Raji (cell line): ENCODE measurements at regions not wholly inside any gene's neighbourhood (a gene's known extent, or its start where the extent isn't known, plus 50 kb on each side); places are given as distances from the start of the nearest gene placed in this dataset.

Experiments used
- POLR2A ChIP-seq: IDR thresholded peaks from 2 replicates; pipeline ENCODE4 v1.6.1; 2011; ENCODE audit warnings: low read depth, low read length, control low read depth; ENCODE audit not compliant: insufficient read depth

DNA sequence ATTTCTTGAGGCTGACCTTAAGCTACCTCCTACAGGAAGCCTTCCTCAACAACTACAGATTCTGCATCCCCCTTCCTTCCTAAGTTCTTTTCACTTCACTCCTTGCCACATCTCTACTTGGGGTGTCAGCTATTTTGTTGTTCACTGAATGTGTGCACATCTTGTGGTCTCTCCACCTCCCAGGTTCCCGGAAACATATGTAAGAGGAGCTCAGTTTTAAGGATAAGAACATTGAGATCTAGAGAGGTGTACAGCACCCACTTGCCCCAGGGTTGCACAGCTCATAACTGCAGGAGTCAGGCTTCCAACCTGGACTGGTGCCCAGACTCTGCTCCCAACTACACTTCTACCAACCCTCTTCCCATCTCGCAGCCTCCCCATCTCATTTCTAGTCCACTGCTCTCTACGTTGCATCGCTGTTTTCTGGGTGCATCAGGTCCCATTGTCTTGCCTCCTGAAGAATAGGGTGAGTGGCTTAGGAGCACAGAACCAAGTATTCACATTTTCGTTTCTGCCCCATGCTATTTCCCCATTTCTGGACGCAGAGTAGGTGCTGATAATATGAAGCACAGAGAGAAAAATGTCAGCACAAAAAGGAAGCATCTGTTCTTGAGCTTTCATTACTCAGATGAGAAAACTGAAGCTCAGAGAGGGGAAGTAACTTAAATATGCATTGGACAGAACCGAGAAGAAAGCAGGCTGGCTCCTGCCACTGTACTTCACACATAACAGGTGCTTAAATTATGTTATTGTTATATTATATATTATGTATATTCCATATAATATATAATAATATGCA lies 292.0 kb upstream of the CCL2 start:
- no peak for TF ChIP-seq POLR2A

DNA sequence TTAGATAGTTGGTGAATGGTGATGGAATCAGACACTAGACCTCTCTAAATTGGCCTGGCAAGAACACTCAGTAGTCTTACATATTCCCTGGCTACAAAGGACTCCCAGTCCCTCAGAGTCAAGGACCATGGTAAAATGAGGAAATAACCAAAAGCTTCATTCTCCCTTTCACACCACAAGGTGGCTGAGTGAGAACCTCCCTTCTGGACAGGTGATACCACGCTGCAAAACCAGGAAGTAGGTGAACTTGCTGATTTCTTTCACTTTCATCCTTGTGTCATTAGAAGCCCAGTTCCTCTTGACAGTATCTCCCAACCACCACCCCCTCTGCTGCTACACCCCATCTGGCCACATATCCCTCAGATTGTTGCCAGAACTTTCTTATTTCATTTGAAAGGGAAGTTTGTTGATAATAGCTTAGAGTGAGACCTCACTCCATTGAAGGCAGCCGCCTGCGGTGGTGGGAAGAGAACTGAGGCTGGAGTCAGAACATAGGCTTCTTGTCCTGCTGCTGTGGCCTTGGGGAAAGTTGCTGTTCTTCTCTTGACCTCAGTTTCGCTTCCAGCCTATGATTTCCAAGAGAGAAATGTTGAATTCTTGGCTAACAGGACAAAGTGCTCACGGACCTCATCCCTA lies 290.6 kb upstream of the CCL2 start:
- TF ChIP-seq POLR2A = no peak

DNA sequence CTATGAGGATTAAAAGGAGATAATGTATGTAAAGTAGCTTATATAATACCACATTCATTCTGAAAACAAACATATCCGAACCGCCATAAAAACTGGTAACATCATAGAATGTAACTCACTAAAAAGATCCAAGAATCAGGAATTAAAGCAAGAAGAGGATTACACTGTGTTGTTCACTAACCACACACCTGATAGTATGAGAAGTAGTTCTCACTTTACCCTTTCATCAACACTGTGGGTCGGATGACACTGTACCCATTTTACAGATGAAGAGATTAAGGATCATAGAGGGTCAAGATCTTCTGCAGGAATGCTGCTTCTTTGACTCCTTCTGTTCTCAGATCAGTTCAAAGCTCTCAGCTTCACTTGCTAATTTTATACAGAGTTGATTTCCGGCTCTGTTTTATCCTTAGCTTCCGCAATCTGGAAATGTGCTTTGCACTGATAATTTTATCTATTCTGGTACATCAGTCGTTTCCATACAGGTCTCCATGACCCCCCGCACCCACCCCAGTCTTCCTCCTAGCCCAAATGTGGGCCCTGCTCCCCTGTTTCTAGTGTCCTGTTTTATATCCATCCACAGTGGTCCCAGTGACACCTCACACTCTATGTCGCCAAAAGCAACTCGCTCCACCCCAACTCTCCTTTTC lies 288.6 kb upstream of the CCL2 start:
- no peak for TF ChIP-seq POLR2A

DNA sequence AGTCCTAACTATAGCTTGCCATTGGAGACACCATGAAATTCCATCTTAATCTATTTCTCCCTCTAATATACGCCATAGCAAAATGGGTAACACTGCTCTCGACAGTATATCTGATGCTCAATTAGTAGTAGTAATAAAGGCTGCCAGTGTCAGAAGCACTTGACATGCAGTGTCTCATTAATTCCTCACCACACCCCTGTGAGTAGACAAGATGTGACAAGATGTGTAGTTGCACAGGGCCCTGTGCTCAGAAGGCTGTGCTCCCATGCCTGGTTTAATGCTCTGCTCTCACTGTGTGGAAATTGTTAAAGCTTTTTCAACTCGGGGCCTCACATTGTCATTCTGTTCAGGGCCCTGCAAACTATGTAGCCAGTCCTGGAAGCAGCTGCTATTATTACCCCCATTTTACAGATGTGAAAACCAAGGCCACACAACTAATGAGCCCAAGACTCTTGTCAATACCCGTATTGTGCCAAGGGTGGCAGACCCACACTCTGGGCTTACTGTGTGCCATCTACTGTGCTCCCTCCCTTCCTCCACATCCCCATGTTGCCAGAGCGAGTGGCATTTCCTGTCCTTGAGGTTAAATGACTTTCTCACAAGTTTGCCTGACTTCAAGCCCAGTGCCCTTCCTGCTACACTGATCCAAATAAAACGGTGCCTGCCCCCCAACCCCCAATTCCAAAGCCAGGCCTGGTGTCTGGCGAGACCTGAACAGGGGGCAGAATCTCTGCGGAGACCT lies 287.3 kb upstream of the CCL2 start:
- TF ChIP-seq POLR2A = no peak

DNA sequence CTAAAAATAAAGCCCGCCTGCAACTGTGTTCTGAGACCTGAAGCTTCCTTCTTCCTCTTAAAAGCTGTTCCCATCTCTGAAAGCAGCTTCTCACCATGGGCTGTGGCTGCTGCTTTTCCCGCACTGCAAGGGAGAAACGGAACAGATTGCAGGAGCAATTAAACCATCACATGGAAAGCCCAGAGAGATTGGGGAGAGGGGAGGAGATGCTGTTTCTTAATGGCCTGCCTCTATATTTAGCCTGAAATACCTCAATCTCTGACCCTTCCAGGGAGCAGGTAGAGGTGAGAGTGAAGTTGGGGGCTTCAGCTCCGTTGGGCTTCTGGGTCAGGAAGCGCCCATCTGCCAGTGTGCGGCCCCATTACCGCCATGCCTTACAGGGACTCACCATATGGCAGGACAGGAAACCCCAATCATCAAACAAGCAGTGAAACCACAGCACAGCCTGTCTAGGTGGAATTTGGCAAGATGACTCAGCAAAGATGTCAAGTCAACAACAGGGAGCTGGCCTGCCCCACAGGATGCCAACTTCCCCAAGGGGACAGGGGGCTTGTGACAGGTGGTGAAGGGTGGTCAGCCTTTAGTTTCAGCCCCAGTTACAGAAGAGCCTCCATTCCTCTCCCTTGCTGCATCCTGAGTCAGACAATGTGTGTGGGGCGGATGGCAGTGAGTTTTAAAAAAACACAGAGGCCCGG lies 286.6 kb upstream of the CCL2 start:
- TF ChIP-seq POLR2A = peak; percentile 25; the same call in 1 of the 2 replicates

DNA sequence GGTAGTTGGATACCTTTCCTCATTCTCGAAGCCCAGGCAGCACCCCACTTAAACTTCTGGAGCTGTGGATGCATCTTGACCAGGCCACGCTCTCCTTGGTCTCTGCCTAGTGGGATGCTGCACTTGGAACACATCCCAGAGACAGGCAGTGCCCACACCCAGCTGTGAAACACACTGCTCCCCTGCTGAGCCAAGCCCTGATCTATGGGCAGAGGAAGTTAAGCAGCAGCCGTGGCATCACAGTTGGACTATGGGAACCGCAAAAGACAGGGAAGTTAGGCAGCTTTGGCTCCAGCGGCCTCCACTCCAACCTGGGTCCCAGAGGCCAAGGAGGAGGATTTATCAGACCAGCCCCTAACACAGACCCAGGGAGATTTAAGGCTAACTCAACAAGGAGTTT lies 284.8 kb upstream of the CCL2 start:
- no peak for TF ChIP-seq POLR2A

DNA sequence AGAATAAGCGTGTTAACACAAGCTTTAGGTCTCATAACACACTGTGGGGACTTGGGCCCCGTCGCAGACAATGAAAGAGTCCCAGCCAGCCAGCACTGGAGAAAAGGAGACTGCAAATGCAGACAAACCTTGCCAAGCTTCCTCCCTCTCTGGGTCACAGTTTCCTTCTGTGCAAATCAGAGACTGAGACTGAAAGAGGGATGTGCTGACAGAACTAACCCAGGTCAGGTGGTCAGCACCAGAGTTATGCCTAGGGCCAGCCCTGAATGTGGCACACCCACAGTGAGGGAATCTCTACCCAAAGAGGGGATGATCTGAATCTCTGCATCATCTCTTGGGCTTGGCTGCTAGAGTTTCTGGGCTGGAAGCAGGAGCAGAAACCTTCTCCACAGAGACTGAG lies 282.3 kb upstream of the CCL2 start:
- TF ChIP-seq POLR2A = no peak

DNA sequence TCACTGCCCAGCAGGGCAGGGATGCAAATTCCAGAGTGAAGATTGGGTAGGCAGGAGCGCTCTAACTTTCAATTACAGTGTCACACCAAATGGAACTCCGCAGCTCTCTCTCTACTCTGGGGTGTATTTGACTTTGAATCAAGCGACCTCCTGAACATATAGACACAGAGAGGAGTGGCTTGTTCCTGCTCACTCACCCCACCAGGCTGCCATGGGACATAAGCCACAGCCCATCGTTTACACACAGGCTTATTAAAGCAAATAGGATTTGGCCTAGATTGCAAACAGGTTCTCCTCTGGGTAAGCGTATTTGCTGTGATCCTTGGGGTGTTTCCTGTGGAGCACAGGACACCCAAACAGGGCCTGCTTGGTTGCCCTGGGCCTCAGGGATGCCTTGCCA lies 281.6 kb upstream of the CCL2 start:
- no peak for TF ChIP-seq POLR2A

DNA sequence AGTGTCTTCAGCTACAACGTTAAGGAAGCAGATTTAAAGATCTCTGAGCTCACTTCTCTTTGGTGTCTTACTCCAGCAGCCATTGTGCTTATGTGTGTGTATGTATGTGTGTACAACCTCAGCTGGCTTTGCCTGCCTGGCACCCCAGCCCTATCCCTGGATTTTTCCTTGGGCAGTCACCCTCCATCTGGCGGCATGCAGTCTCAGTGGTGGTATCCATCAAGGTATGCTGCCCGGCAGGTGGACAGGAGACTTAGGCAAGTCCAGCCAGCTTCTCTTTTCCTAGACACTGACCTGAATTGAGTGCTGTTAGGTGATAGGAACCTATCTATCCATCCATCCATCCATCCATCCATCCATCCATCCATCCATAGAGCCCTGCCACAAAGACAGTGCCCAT lies 280.8 kb upstream of the CCL2 start:
- no peak for TF ChIP-seq POLR2A

DNA sequence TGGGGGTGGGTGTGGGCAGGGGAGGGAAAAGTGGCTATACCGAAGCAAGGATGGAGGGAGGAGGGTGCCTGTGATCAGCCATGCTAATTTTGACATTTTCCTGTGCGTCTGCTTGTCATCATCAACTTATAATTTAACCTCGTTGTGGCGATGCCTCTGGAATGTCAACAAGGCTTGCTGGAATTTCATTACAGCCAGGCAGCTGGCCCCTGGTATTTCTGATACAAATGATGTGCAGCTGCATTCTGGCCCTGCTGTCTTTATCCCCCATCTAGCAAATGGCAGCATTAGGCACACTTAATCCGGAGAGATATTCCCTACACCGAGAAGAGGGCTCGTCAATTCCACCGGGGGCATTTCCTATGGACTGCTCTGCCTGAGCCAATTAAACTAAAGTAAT lies 278.3 kb upstream of the CCL2 start:
- no peak for TF ChIP-seq POLR2A

DNA sequence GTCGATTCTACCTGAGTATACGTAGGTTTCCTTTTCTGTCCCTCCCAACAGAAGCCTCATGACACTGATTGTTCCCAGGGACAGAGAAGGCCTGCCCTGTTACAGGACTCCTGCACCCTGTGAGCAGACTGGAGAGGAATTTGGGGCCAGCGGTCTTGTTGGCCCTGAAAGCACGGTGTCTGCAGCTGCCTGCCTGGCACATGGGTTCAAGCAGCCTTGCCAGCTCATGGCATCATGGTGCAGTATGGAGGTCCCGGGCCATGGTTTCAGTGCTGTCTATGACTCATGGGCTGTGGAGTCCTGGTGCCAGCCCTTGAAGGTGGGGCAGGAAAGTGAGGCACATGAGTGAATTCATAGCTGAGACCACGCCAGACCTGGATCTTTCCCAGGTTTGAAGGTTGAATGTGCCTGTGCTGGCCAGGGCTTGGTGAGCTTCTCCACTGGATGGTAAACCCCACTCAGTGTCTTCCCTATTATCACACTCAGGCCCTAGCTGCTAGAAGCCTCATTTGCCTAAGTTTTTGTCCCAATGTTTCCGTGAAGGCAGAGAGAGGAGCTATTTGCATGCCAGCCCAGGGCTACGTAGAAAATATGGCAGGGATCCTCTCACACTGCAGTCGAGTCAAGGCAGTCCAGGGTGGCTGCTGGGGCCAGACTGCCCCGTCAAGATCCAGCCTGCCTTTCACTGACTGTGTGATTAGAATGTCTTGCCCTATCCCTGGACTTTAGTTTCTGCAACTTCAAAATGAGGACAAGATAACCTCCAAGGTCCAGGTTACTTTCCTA lies 277.2 kb upstream of the CCL2 start:
- TF ChIP-seq POLR2A = no peak

DNA sequence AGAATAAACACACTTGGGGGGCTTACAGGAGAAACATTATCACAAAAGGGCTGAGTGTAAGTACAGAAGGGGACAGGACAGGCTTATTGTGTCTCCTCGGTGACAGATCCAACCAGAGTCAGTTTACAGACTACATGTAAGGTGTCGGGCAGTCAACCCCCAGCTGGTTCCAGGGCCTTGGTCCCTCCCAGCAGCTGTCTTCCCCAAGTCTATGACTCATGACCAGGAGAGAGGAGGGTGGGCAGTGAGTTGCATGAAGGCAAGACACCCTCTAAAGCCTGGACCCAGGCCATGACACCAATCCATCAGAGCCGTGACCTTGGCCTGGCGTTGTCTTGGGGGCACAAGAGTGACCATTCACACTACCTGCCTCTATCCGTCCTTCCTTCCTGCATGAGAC lies 276.2 kb upstream of the CCL2 start:
- no peak for TF ChIP-seq POLR2A

DNA sequence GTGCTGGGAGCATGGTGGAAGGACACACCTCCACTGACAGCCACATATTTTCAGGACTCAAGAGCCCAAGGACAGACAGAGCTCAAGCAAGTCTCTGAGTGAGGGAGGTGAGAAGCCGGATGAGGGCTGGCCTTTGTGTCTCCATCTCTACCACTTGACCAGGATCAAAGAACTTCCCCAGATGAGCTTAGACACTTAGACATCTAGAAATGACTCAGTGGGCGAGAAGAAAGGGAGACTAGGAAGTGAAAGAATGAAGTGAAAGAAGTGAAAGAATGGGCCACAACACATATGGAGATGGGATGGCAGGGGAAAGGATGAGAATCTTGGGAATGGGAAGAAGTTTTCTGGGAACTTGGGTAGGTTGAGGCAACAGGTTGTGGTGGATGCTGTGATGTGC lies 274.9 kb upstream of the CCL2 start:
- TF ChIP-seq POLR2A = no peak
